Heart right ventricle (tissue), 16 donors: ENCODE measurements at regions not wholly inside any gene's neighbourhood (a gene's known extent, or its start where the extent isn't known, plus 50 kb on each side); places are given as distances from the start of the nearest gene placed in this dataset.
A peak's percentile ranks its signal among the peaks of the same experiment; 100 is the strongest.
"Not testable (repeated sequence)": the region's sequence is repeated elsewhere in the genome, so short reads cannot be mapped to it uniquely, and the experiment has no call there.

ENCODE experiments used
- ATAC-seq, 8 donors: fragments of 200-7000 bp; cut with Tn5 transposase; one replicate each; pipeline ENCODE4 v1.9.1; 2020; ENCODE audit warnings: mild to moderate bottlenecking in 8 of 8, moderate library complexity in 8 of 8, moderate number of reproducible peaks in 1 of 8
- DNase-seq, 2 donors: peaks; one replicate each; pipeline ENCODE4 v3.0.0-alpha.2; 2020
- H3K27ac ChIP-seq, 10 donors: fragments of 200-600 bp; sonication (generic) in 2 of 10; one replicate each; pipeline versions ENCODE4 v1.5.0 to v1.8.0; 2020 to 2022; ENCODE audit warnings: mild to moderate bottlenecking in 3 of 10
- H3K27me3 ChIP-seq, 7 donors: fragments of 200-600 bp; one replicate each; pipeline ENCODE4 v1.8.0; 2021 to 2022; ENCODE audit warnings: mild to moderate bottlenecking in 2 of 7
- H3K36me3 ChIP-seq, 9 donors: fragments of 200-600 bp; sonication (generic) in 1 of 9; one replicate each; pipeline versions ENCODE4 v1.5.0 to v1.8.0; 2020 to 2022; ENCODE audit warnings: mild to moderate bottlenecking in 2 of 9
- H3K4me1 ChIP-seq, 9 donors: fragments of 200-600 bp; sonication (generic) in 1 of 9; one replicate each; pipeline versions ENCODE4 v1.5.0 to v1.8.0; 2020 to 2022; ENCODE audit warnings: mild to moderate bottlenecking in 4 of 9
- H3K4me3 ChIP-seq, 10 donors: fragments of 200-600 bp; sonication (generic) in 2 of 10; one replicate each; pipeline versions ENCODE4 v1.5.0 to v1.8.0; 2020 to 2022; ENCODE audit warnings: mild to moderate bottlenecking in 7 of 10, moderate library complexity in 2 of 10
- H3K9me3 ChIP-seq, 11 donors: fragments of 200-600 bp in 10 of 11; sonication (generic) in 2 of 11; one replicate each; pipeline versions ENCODE4 v1.5.0 to v1.8.0; 2013 to 2022; ENCODE audit warnings: mild to moderate bottlenecking in 2 of 11, control low read depth in 1 of 11, moderate library complexity in 1 of 11
- WGBS, 2 donors: extraction: QIAGEN DNeasy Blood & Tissue Kit; methylation state at CpG; one replicate each; pipeline ENCODE4 v1.1.7; 2013; ENCODE audit warnings: inconsistent platforms in 1 of 2; 5-methylcytosine and 5-hydroxymethylcytosine counted together
- intact Hi-C, 10 donors: fragments of 100-400 bp; cut with DNase I; formaldehyde crosslinking; loops; one replicate each; pipeline versions ENCODE4 v1.11.1 to v1.14.2; 2022
- donor health status: Arrhythmogenic right ventricular cardiomyopathy.
- donor health status: ischemic (EF 13 %, LVEDD 7.1; RV severe dilation, severe dysfunction).
- donor health status: healthy with polysubstance abuse.
- donor health status: DM: no; HTN: yes; CAD: no.
- donor health status: DM: no; HTN: no; CAD: no.
- donor health status: ischemic (EF 25% LVEDD 6.9; RV normal size, moderate dysfunction).
- donor health status: ischemic (EF 25% LVEDD 5.7; RV mildly dilated, moderate dysfunction).
- donor health status: healthy.
- donor health status: DM: yes; HTN: yes; CAD: no.
- donor health status: Ischemic cardiomyopathy.
- donor health status: ischemic (EF 35%, LVEDD 5.7; RV mildly dilated, moderate dysfunction).
- donor health status: nonischemic (EF 11% LVEDD 7.7; RV severe dilation, severe dysfunction).
- donor health status: DM: yes; HTN: yes; CAD: no.
- donor health status: PGD.
- donor health status: ischemic (EF 29% LVEDD 5.4; RV normal size, mild dysfunction).
- donor health status: nonischemic (EF 23%, LVEDD 6.1; RV moderate dilation, normal function).

GRCh38 chr1:143792047-143792937, 179.5 kb downstream of the FAM72C start:
- not testable (repeated sequence) for H3K27ac ChIP-seq

GRCh38 chr1:143786381-143786780, 185.4 kb downstream of the FAM72C start:
- intact Hi-C loops, DNase-seq, H3K36me3 ChIP-seq, H3K4me1 ChIP-seq, H3K27me3 ChIP-seq, ATAC-seq, H3K27ac ChIP-seq, H3K4me3 ChIP-seq, H3K9me3 ChIP-seq: not testable (repeated sequence)
- WGBS, 2 donors, result no CpG with 5 or more reads among the region's 3 CpGs

More at GRCh38 chr1:143792047-143792937, 179.5 kb downstream of the FAM72C start:
- ATAC-seq, intact Hi-C loops, H3K4me1 ChIP-seq, DNase-seq, H3K36me3 ChIP-seq, H3K4me3 ChIP-seq, H3K9me3 ChIP-seq, H3K27me3 ChIP-seq: not testable (repeated sequence)
- whole genome bisulfite sequencing, 2 donors, result no CpG with 5 or more reads among the region's 57 CpGs

GRCh38 chr1:143785883-143786282, 185.9 kb downstream of the FAM72C start:
- intact Hi-C loops, H3K27me3 ChIP-seq, H3K4me3 ChIP-seq, H3K4me1 ChIP-seq, H3K36me3 ChIP-seq, DNase-seq, H3K9me3 ChIP-seq, ATAC-seq, H3K27ac ChIP-seq: not testable (repeated sequence)
- WGBS, 2 donors, result 92 to 100% methylated on average over 2 of the region's 7 CpGs

- H3K9me3 ChIP-seq, H3K36me3 ChIP-seq, H3K27ac ChIP-seq, H3K4me3 ChIP-seq, H3K4me1 ChIP-seq, DNase-seq, H3K27me3 ChIP-seq, intact Hi-C loops, ATAC-seq: not testable (repeated sequence)
- 55 to 58% methylated on average over 4 of the region's 11 CpGs for WGBS, 2 donors
Measured at GRCh38 chr1:143784239-143784882, 187.4 kb downstream of the FAM72C start.

GRCh38 chr1:143778178-143778577, 193.6 kb downstream of the FAM72C start:
- WGBS, 2 donors, result no CpG with 5 or more reads among the region's 1 CpG
- ATAC-seq, H3K9me3 ChIP-seq: not testable (repeated sequence)

GRCh38 chr1:143764831-143765230, 207.0 kb downstream of the FAM72C start:
- WGBS, 2 donors, result 50 to 71% methylated on average over 2 of the region's 2 CpGs
- peaks cover 0 to 12% (median 0%) of the 10 kb centered on the region in 7 donors for H3K27me3 ChIP-seq
- H3K4me3 ChIP-seq, DNase-seq, intact Hi-C loops, H3K36me3 ChIP-seq, ATAC-seq, H3K4me1 ChIP-seq, H3K27ac ChIP-seq, H3K9me3 ChIP-seq: not testable (repeated sequence)

More at GRCh38 chr1:143778178-143778577, 193.6 kb downstream of the FAM72C start:
- H3K27ac ChIP-seq, H3K4me1 ChIP-seq, H3K36me3 ChIP-seq, intact Hi-C loops, H3K4me3 ChIP-seq, H3K27me3 ChIP-seq, DNase-seq: not testable (repeated sequence)

GRCh38 chr1:143760366-143760765, 211.4 kb downstream of the FAM72C start:
- H3K9me3 ChIP-seq, H3K27ac ChIP-seq, intact Hi-C loops, H3K4me3 ChIP-seq, H3K36me3 ChIP-seq, DNase-seq, H3K4me1 ChIP-seq: not testable (repeated sequence)
- ATAC-seq, result peak in 1 of 8 donors; percentile 35
- 39 to 54% methylated on average over 5 of the region's 7 CpGs for WGBS, 2 donors
- H3K27me3 ChIP-seq, result peaks cover 0 to 12% (median 0%) of the 10 kb centered on the region in 7 donors

GRCh38 chr1:143755961-143756360, 215.8 kb downstream of the FAM72C start:
- intact Hi-C loops, H3K36me3 ChIP-seq, DNase-seq, H3K4me3 ChIP-seq, H3K9me3 ChIP-seq, H3K27ac ChIP-seq, H3K4me1 ChIP-seq, H3K27me3 ChIP-seq: not testable (repeated sequence)
- peak in 3 of 8 donors; percentile 46 to 64 (median 48) for ATAC-seq
- WGBS, 2 donors, result 17% methylated on average over 3 of the region's 3 CpGs
